HCT116 (cell line): ENCODE measurements at regions not wholly inside any gene's neighbourhood (a gene's known extent, or its start where the extent isn't known, plus 50 kb on each side); places are given as distances from the start of the nearest gene placed in this dataset.

ENCODE experiments used
- CEBPB ChIP-seq: IDR thresholded peaks from 2 replicates; pipeline ENCODE4 v1.6.1; 2012; ENCODE audit warnings: low read depth
- ELF1 ChIP-seq: IDR thresholded peaks from 2 replicates; pipeline ENCODE4 v1.6.1; 2012; ENCODE audit warnings: low read depth, borderline replicate concordance
- EZH2 ChIP-seq: fragments of 200-600 bp; sonication (generic); IDR thresholded peaks from 2 replicates; pipeline ENCODE4 v1.6.1; 2017; ENCODE audit warnings: antibody characterized with exemption, mixed run types
- EZH2phosphoT487 ChIP-seq: fragments of 200-600 bp; IDR thresholded peaks from 2 replicates; pipeline ENCODE4 v1.6.1; 2018; ENCODE audit warnings: antibody characterized with exemption, borderline replicate concordance
- POLR2A ChIP-seq: IDR thresholded peaks from 2 replicates; pipeline ENCODE4 v1.7.0; 2011; ENCODE audit warnings: borderline replicate concordance; ENCODE audit not compliant: insufficient read depth, insufficient read length; ENCODE audit errors: extremely low read depth
- POLR2AphosphoS5 ChIP-seq: IDR thresholded peaks from 2 replicates; pipeline ENCODE4 v1.6.1; 2011; ENCODE audit warnings: mild to moderate bottlenecking, low read depth, low read length, moderate library complexity
- RAD21 ChIP-seq: IDR thresholded peaks from 2 replicates; pipeline ENCODE4 v1.6.1; 2012; ENCODE audit warnings: low read depth, mild to moderate bottlenecking
- SIN3A ChIP-seq: IDR thresholded peaks from 2 replicates; pipeline ENCODE4 v1.6.1; 2012; ENCODE audit warnings: low read depth
- TCF7L2 ChIP-seq: IDR thresholded peaks from 2 replicates; pipeline ENCODE4 v1.7.0; 2011; ENCODE audit warnings: borderline replicate concordance, inconsistent platforms; ENCODE audit not compliant: insufficient read depth, insufficient read length; ENCODE audit errors: extremely low read depth
- YY1 ChIP-seq: IDR thresholded peaks from 2 replicates; pipeline ENCODE4 v1.6.1; 2011; ENCODE audit warnings: low read length, low read depth, moderate library complexity, mild to moderate bottlenecking; ENCODE audit not compliant: insufficient replicate concordance; ENCODE audit errors: extremely low read depth
- ZFX ChIP-seq: fragments of 450-650 bp; IDR thresholded peaks from 2 replicates; pipeline ENCODE4 v1.6.1; 2017
- ZNF274 ChIP-seq: fragments of 200-500 bp; sonication (Bioruptor generic); IDR thresholded peaks from 2 replicates; pipeline ENCODE4 v1.6.1; 2014; ENCODE audit warnings: mild to moderate bottlenecking, low read depth, low read length, inconsistent platforms
- TF ChIP-seq, protein P1 (sequence below), 3 experiments: fragments of 200-600 bp in 1 of 3; sonication (generic) in 1 of 3; IDR thresholded peaks in 2 of 3; conservative IDR thresholded peaks in 1 of 3; 2 replicates each; pipeline ENCODE4 v1.5.1; 2012 to 2017; ENCODE audit warnings: low read depth in 2 of 3, low read length in 2 of 3, antibody characterized with exemption in 1 of 3, borderline replicate concordance in 1 of 3, control low read depth in 1 of 3, mild to moderate bottlenecking in 1 of 3, mixed read lengths in 1 of 3, mixed run types in 1 of 3, moderate library complexity in 1 of 3; ENCODE audit not compliant: insufficient read depth in 1 of 3
- TF ChIP-seq, protein P2 (sequence below): IDR thresholded peaks from 2 replicates; pipeline ENCODE4 v1.6.1; 2012

DNA sequence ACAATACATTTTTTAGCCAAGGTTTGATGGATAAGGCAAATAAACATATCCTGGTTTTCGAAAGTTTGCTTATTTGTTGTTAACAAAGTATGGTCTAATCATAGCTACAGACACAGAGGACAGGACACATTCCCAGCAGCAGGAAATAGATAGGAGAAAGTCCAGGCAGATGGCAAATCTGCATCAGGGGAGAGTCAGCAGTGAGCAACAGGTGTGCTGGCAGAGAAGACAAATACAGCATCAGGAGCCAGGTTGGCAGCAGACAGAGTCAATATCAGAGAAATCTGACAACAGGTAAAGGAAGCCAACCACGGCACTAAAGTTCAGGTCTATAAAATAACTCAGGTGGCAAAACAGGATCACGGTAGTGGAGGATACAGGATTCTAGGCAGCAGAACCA is 210.7 kb upstream of the PTBP2 start:
- no peak for TF ChIP-seq POLR2A
- TF ChIP-seq, protein P1, sequence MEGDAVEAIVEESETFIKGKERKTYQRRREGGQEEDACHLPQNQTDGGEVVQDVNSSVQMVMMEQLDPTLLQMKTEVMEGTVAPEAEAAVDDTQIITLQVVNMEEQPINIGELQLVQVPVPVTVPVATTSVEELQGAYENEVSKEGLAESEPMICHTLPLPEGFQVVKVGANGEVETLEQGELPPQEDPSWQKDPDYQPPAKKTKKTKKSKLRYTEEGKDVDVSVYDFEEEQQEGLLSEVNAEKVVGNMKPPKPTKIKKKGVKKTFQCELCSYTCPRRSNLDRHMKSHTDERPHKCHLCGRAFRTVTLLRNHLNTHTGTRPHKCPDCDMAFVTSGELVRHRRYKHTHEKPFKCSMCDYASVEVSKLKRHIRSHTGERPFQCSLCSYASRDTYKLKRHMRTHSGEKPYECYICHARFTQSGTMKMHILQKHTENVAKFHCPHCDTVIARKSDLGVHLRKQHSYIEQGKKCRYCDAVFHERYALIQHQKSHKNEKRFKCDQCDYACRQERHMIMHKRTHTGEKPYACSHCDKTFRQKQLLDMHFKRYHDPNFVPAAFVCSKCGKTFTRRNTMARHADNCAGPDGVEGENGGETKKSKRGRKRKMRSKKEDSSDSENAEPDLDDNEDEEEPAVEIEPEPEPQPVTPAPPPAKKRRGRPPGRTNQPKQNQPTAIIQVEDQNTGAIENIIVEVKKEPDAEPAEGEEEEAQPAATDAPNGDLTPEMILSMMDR (IDR thresholded peaks at IDR 0.05 in 2 of 3, conservative IDR thresholded peaks at IDR 0.05 in 1 of 3; ENCODE audit: borderline replicate concordance in 1 of 3, insufficient read depth in 1 of 3, low read depth in 2 of 3, low read length in 2 of 3): no peak
- TF ChIP-seq ZNF274: no peak
- TF ChIP-seq ZFX: no peak
- TF ChIP-seq CEBPB: no peak
- TF ChIP-seq EZH2: no peak
- TF ChIP-seq POLR2AphosphoS5: no peak
- no peak for TF ChIP-seq TCF7L2
- no peak for TF ChIP-seq EZH2phosphoT487
- no peak for TF ChIP-seq ELF1
- no peak for TF ChIP-seq RAD21
- TF ChIP-seq, protein P2, sequence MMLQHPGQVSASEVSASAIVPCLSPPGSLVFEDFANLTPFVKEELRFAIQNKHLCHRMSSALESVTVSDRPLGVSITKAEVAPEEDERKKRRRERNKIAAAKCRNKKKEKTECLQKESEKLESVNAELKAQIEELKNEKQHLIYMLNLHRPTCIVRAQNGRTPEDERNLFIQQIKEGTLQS: no peak
- TF ChIP-seq YY1: no peak
- no peak for TF ChIP-seq SIN3A
